ENCODE measurements at regions not wholly inside any gene's neighbourhood (a gene's known extent, or its start where the extent isn't known, plus 50 kb on each side); places are given as distances from the start of the nearest gene placed in this dataset.

DNA sequence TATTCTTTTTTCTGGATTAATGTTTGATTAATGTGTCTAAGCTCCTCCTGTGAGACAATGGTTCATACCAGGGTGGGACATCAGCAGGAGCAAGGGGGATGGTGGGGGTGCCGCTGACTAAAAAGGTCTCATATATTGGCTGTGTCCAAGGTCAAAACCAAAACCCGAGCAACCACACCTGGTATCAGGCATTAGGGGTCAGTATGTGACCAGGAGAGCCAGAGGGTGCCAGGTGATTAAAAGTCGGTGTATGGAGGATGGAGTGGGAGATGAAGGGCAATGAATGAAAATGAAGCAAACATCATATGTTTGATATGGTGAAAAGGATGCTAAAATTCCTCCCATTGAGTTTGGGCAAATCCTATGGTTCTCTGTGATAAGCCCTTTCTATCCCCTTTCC lies 118.0 kb downstream of the MIAT start:
- Histone ChIP-seq H3K4me3 (no peak overlapping the region), H3K27me3 (no peaks in the 10 kb centered on the region), H3K36me3 (peaks cover 9 to 11% of the 10 kb centered on the region in 2 donors), H3K9me3 (peaks cover 0 to 7% of the 10 kb centered on the region in 2 donors), H3K27ac (no peak overlapping the region), H3K4me1 (no peaks in the 10 kb centered on the region)
- intact Hi-C loops (cut with DNase I): no loop called here
- TF ChIP-seq, protein P1, sequence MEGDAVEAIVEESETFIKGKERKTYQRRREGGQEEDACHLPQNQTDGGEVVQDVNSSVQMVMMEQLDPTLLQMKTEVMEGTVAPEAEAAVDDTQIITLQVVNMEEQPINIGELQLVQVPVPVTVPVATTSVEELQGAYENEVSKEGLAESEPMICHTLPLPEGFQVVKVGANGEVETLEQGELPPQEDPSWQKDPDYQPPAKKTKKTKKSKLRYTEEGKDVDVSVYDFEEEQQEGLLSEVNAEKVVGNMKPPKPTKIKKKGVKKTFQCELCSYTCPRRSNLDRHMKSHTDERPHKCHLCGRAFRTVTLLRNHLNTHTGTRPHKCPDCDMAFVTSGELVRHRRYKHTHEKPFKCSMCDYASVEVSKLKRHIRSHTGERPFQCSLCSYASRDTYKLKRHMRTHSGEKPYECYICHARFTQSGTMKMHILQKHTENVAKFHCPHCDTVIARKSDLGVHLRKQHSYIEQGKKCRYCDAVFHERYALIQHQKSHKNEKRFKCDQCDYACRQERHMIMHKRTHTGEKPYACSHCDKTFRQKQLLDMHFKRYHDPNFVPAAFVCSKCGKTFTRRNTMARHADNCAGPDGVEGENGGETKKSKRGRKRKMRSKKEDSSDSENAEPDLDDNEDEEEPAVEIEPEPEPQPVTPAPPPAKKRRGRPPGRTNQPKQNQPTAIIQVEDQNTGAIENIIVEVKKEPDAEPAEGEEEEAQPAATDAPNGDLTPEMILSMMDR (IDR thresholded peaks at IDR 0.05): no peak
- DNase-seq (ENCODE audit: low spot score in 2 of 2): no peak

DNA sequence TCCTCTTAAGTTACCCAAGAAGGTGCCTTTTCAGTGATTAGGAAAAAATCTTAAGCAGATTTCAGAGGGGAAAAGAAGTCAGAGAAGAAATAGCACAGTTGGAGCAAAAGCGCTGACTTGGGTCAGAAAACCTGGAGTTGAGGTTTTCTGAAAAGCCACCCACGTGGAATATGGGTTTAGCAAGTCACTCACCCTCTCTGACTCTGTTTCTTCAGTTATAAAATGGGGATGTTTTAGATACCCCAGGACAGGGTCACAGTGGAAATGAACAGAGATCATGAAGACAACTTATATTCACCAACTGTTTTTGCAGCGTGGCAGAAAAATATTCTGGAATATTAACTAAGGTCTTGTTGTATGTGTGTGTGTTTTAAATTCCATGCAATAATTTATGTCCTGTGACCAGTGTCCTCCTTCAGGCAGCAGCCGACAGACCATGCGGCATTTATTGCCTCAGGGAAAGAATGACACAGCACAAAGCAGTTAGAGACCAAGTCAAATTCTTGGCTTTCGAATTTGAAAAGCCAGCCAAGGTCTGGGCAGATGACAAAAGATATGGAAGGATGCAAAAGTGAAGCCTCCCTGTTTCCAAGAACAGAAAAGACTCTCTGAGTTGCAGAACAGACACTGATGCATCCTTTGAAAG lies 119.9 kb downstream of the MIAT start:
- H3K27ac ChIP-seq: no peak overlapping the region
- no peaks in the 10 kb centered on the region for H3K27me3 ChIP-seq
- H3K36me3 ChIP-seq: peaks cover 9 to 11% of the 10 kb centered on the region in 2 donors
- peaks cover 0 to 7% of the 10 kb centered on the region in 2 donors for H3K9me3 ChIP-seq
- no peak overlapping the region for H3K4me3 ChIP-seq
- no peaks in the 10 kb centered on the region for H3K4me1 ChIP-seq
- intact Hi-C loops (cut with DNase I): no loop called here
- TF ChIP-seq, protein P1 (IDR thresholded peaks at IDR 0.05): no peak
- DNase-seq (ENCODE audit: low spot score in 2 of 2): no peak

DNA sequence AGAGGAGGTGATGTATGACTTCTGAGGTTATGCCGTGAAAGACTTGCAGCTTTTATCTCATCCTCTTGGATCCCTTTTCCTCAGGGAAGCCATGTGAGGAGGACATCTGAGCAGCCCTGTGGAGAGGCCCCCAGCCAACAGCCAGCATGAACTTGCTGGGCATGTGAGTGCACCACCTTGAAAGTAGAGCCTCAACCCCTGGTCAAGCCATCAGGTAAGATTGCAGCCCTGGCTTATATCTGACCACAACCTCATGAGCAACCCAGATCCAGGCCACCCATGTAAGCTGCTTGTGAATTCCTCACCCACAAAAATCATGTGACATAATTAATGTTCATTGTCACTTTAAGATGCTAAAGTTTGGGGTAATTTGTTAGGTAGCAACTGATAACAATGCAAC lies 121.0 kb downstream of the MIAT start:
- Histone ChIP-seq H3K27ac (no peak overlapping the region), H3K4me1 (no peaks in the 10 kb centered on the region), H3K36me3 (peaks cover 9 to 11% of the 10 kb centered on the region in 2 donors), H3K27me3 (no peaks in the 10 kb centered on the region), H3K9me3 (peaks cover 0 to 7% of the 10 kb centered on the region in 2 donors), H3K4me3 (no peak overlapping the region)
- DNase-seq (ENCODE audit: low spot score in 2 of 2): no peak
- TF ChIP-seq, protein P1 (IDR thresholded peaks at IDR 0.05): no peak
- intact Hi-C loops (cut with DNase I): no loop called here

DNA sequence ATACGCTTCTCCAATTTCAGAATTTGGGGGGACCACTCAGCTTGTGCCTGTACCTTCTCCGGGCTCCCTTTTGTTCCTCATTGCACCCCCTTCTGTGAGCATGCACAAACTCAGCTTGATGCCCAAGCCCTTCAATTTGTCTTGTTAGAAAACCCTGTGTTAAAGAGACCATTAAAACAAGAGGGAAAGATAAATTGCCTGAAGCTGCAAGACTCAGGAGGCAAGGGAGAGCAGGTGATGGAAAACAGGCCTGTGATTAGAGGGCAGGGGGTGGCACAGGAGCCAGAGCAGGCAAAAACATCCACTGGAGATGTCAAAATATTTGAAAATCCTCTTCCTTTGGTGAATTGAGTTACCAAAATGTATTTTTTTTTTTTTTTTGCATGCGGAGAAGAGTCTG lies 121.7 kb downstream of the MIAT start:
- Histone ChIP-seq H3K4me1 (no peaks in the 10 kb centered on the region), H3K9me3 (peaks cover 0 to 7% of the 10 kb centered on the region in 2 donors), H3K4me3 (no peak overlapping the region), H3K27ac (no peak overlapping the region), H3K36me3 (peaks cover 7 to 18% of the 10 kb centered on the region in 2 donors), H3K27me3 (no peaks in the 10 kb centered on the region)
- TF ChIP-seq, protein P1 (IDR thresholded peaks at IDR 0.05): no peak
- intact Hi-C loops (cut with DNase I): no loop called here
- DNase-seq (ENCODE audit: low spot score in 2 of 2): no peak

DNA sequence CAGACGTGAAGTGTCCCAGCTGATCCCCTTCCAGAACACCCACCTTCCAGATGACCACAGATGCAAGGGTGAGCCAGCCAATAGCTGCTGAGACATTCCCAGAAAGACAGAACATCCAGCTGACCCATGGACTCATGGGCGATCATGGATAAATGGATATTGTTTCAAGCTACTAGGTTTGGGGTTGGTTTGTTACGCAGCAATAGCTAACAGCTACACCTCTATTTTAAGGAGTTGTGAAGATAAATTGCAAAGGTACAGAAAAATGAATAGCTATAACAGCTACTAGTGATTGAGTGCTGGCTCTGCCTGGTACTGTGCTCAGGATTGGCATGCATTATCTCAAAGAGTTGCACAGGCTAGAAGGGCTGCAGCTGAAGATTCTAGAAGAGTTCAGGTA lies 122.5 kb downstream of the MIAT start:
- TF ChIP-seq, protein P1 (IDR thresholded peaks at IDR 0.05): no peak
- DNase-seq (ENCODE audit: low spot score in 2 of 2): no peak
- H3K9me3 ChIP-seq: peaks cover 0 to 7% of the 10 kb centered on the region in 2 donors
- no peak overlapping the region for H3K4me3 ChIP-seq
- peaks cover 5 to 18% of the 10 kb centered on the region in 2 donors for H3K36me3 ChIP-seq
- H3K4me1 ChIP-seq: no peaks in the 10 kb centered on the region
- intact Hi-C loops (cut with DNase I): no loop called here
- H3K27ac ChIP-seq: no peak overlapping the region
- H3K27me3 ChIP-seq: no peaks in the 10 kb centered on the region
